ENCODE measurements at regions not wholly inside any gene's neighbourhood (a gene's known extent, or its start where the extent isn't known, plus 50 kb on each side); places are given as distances from the start of the nearest gene placed in this dataset.

- no peak for TF ChIP-seq CTCF (conservative IDR thresholded peaks at IDR 0.05 in 1 of 2, IDR thresholded peaks at IDR 0.05 in 1 of 2; ENCODE audit: low read depth in 1 of 2, low read length in 2 of 2)
- no peak for TF ChIP-seq EZH2 (IDR thresholded peaks at IDR 0.05; ENCODE audit: low read length, missing control alignments)
These were observed 61.8 kb upstream of the C10orf90 start for GRCh38 chr10:126732308-126732707.

All from fibroblast of lung (primary cell).